WTC11 (cell line): ENCODE measurements at regions not wholly inside any gene's neighbourhood (a gene's known extent, or its start where the extent isn't known, plus 50 kb on each side); places are given as distances from the start of the nearest gene placed in this dataset.

ENCODE experiments used
- ATAC-seq: fragments of 200-7000 bp; cut with Tn5 transposase; 2 replicates; pipeline ENCODE4 v1.10.0; 2021; ENCODE audit warnings: mild to moderate bottlenecking, moderate library complexity
- CTCF ChIA-PET: fragments of 300-600 bp; sonication (Branson Sonifier 250); formaldehyde crosslinking; loops from one replicate; lab custom pipeline; 2021; ENCODE audit warnings: antibody characterized with exemption; lab: Charles Lee
- POLR2A ChIA-PET: fragments of 350-600 bp; sonication (Branson Sonifier 250); formaldehyde crosslinking; loops from one replicate; lab custom pipeline; 2021; ENCODE audit warnings: antibody characterized with exemption; lab: Charles Lee
- DNase-seq: peaks from one replicate; pipeline ENCODE4 v3.0.0; 2021; ENCODE audit warnings: low spot score
- H3K27ac Mint-ChIP-seq: 2 replicates; pipeline ENCODE4 v1.8.0; 2021; ENCODE audit warnings: mixed read lengths
- H3K27me3 Mint-ChIP-seq: 2 replicates; pipeline ENCODE4 v1.8.0; 2021; ENCODE audit warnings: low read depth, mild to moderate bottlenecking, moderate library complexity, mixed read lengths
- H3K36me3 Mint-ChIP-seq: 2 replicates; pipeline ENCODE4 v1.8.0; 2021; ENCODE audit warnings: mixed read lengths
- H3K4me1 Mint-ChIP-seq: 2 replicates; pipeline ENCODE4 v1.8.0; 2022; ENCODE audit warnings: mixed read lengths
- H3K4me3 Mint-ChIP-seq: 2 replicates; pipeline ENCODE4 v1.8.0; 2021; ENCODE audit warnings: mild to moderate bottlenecking, moderate library complexity, mixed read lengths
- H3K9me3 Mint-ChIP-seq: 2 replicates; pipeline ENCODE4 v1.8.0; 2021; ENCODE audit warnings: mixed read lengths
- AR ChIP-seq: fragments of 250-450 bp; sonication (Bioruptor Pico); IDR thresholded peaks from 2 replicates; pipeline ENCODE4 v1.9.0; 2021; ENCODE audit warnings: mild to moderate bottlenecking
- ATF2 ChIP-seq: sonication (generic); formaldehyde crosslinking; IDR thresholded peaks from 2 replicates; pipeline ENCODE4 v1.8.1; 2022; ENCODE audit warnings: low read depth, missing genetic modification reagents, borderline replicate concordance
- ATF3 ChIP-seq: sonication (generic); formaldehyde crosslinking; conservative IDR thresholded peaks from 2 replicates; pipeline ENCODE4 v1.8.1; 2022; ENCODE audit warnings: mild to moderate bottlenecking, missing genetic modification reagents
- E2F5 ChIP-seq: sonication (generic); formaldehyde crosslinking; IDR thresholded peaks from 2 replicates; pipeline ENCODE4 v1.8.1; 2022; ENCODE audit warnings: mild to moderate bottlenecking, moderate library complexity, missing genetic modification reagents
- EMX1 ChIP-seq: fragments of 250-450 bp; sonication (Bioruptor Pico); IDR thresholded peaks from 2 replicates; pipeline ENCODE4 v1.8.0; 2021; ENCODE audit warnings: mild to moderate bottlenecking
- ETV6 ChIP-seq: sonication (generic); formaldehyde crosslinking; IDR thresholded peaks from 2 replicates; pipeline ENCODE4 v1.8.1; 2022; ENCODE audit warnings: mild to moderate bottlenecking, missing genetic modification reagents
- FOXK1 ChIP-seq: sonication (generic); formaldehyde crosslinking; IDR thresholded peaks from 2 replicates; pipeline ENCODE4 v1.8.0; 2022; ENCODE audit warnings: mild to moderate bottlenecking, moderate library complexity, missing genetic modification reagents
- GABPB1 ChIP-seq: sonication (generic); formaldehyde crosslinking; IDR thresholded peaks from 2 replicates; pipeline ENCODE4 v1.8.1; 2023; ENCODE audit warnings: mild to moderate bottlenecking, missing genetic modification reagents
- GTF2I ChIP-seq: fragments of 250-450 bp; sonication (Bioruptor Pico); conservative IDR thresholded peaks from 2 replicates; pipeline ENCODE4 v1.4.0; 2021; ENCODE audit warnings: mild to moderate bottlenecking
- IRF2 ChIP-seq: sonication (generic); formaldehyde crosslinking; IDR thresholded peaks from 2 replicates; pipeline ENCODE4 v1.8.0; 2022; ENCODE audit warnings: low read depth, missing genetic modification reagents, borderline replicate concordance
- OVOL2 ChIP-seq: fragments of 250-450 bp; sonication (Bioruptor Pico); IDR thresholded peaks from 2 replicates; pipeline ENCODE4 v1.9.0; 2021; ENCODE audit warnings: mild to moderate bottlenecking, borderline replicate concordance
- PREB ChIP-seq: sonication (generic); formaldehyde crosslinking; IDR thresholded peaks from 2 replicates; pipeline ENCODE4 v1.8.1; 2022; ENCODE audit warnings: mild to moderate bottlenecking, missing genetic modification reagents, moderate library complexity, borderline replicate concordance
- SOX15 ChIP-seq: fragments of 250-450 bp; sonication (Bioruptor Pico); IDR thresholded peaks from 2 replicates; pipeline ENCODE4 v1.9.0; 2021; ENCODE audit warnings: mild to moderate bottlenecking
- TEAD1 ChIP-seq: sonication (generic); formaldehyde crosslinking; IDR thresholded peaks from 2 replicates; pipeline ENCODE4 v1.8.0; 2022; ENCODE audit warnings: mild to moderate bottlenecking, missing genetic modification reagents
- USF2 ChIP-seq: sonication (generic); formaldehyde crosslinking; IDR thresholded peaks from 2 replicates; pipeline ENCODE4 v1.8.1; 2023; ENCODE audit warnings: mild to moderate bottlenecking, missing genetic modification reagents, moderate library complexity
- ZMAT4 ChIP-seq: fragments of 250-450 bp; sonication (Bioruptor Pico); IDR thresholded peaks from 2 replicates; pipeline ENCODE4 v1.9.0; 2021; ENCODE audit warnings: mild to moderate bottlenecking
- ZNF219 ChIP-seq: sonication (generic); formaldehyde crosslinking; IDR thresholded peaks from 2 replicates; pipeline ENCODE4 v1.8.0; 2023; ENCODE audit warnings: missing genetic modification reagents, mild to moderate bottlenecking, borderline replicate concordance
- ZNF396 ChIP-seq: fragments of 250-450 bp; sonication (Bioruptor Pico); IDR thresholded peaks from 2 replicates; pipeline ENCODE4 v1.8.0; 2021; ENCODE audit warnings: mild to moderate bottlenecking, moderate library complexity, borderline replicate concordance
- ZNF416 ChIP-seq: fragments of 250-450 bp; sonication (Bioruptor Pico); IDR thresholded peaks from 2 replicates; pipeline ENCODE4 v1.9.0; 2021; ENCODE audit warnings: mild to moderate bottlenecking, inconsistent platforms
- ZNF423 ChIP-seq: fragments of 250-450 bp; sonication (Bioruptor Pico); IDR thresholded peaks from 2 replicates; pipeline ENCODE4 v2.1.2; 2022; ENCODE audit warnings: mild to moderate bottlenecking, moderate library complexity
- ZNF425 ChIP-seq: fragments of 250-450 bp; sonication (Bioruptor Pico); conservative IDR thresholded peaks from 2 replicates; pipeline ENCODE4 v1.9.0; 2021; ENCODE audit warnings: mild to moderate bottlenecking
- ZNF512 ChIP-seq: sonication (generic); formaldehyde crosslinking; IDR thresholded peaks from 2 replicates; pipeline ENCODE4 v1.8.1; 2022; ENCODE audit warnings: missing genetic modification reagents, borderline replicate concordance

- no peaks in the 10 kb centered on the region for H3K36me3 Mint-ChIP-seq
- ATAC-seq (0 out of 2 replicates have a peak, but pooled peaks have one; percentile 20), DNase-seq (no peak)
- H3K9me3 Mint-ChIP-seq, result no peaks in the 10 kb centered on the region
- no peak overlapping the region for H3K27ac Mint-ChIP-seq
- no peak overlapping the region for H3K4me3 Mint-ChIP-seq
- H3K27me3 Mint-ChIP-seq, result no peaks in the 10 kb centered on the region
- H3K4me1 Mint-ChIP-seq, result peaks cover 80% of the 10 kb centered on the region
- CTCF ChIA-PET, result interaction anchor here (0.9 to 1.5 kb wide), 2 partner anchors 12 to 18 kb away, joined by 3 to 4 read pairs; no protein-coding TSS in a partner anchor
- POLR2A ChIA-PET, result no interaction called here
- TF ChIP-seq ZNF423 (CRISPR knock-in tag) (no peak), SOX15 (CRISPR knock-in tag) (no peak), EMX1 (CRISPR knock-in tag) (no peak), ETV6 (CRISPR knock-in tag) (no peak), IRF2 (CRISPR knock-in tag) (no peak), ATF2 (no peak), PREB (CRISPR knock-in tag) (no peak), ATF3 (CRISPR knock-in tag) (no peak), ZMAT4 (CRISPR knock-in tag) (no peak), GABPB1 (CRISPR knock-in tag) (no peak), AR (CRISPR knock-in tag) (no peak)
Observed at GRCh38 chr18:55763805-55764204, 175.8 kb upstream of the TCF4 start.

GRCh38 chr18:55763298-55763697, 175.3 kb upstream of the TCF4 start:
- Mint-ChIP-seq H3K36me3 (no peaks in the 10 kb centered on the region), H3K9me3 (no peaks in the 10 kb centered on the region), H3K27me3 (no peaks in the 10 kb centered on the region), H3K4me1 (peaks cover 75% of the 10 kb centered on the region), H3K27ac (no peak overlapping the region), H3K4me3 (no peak overlapping the region)
- ATAC-seq (no peak), DNase-seq (no peak)
- CTCF ChIA-PET, result interaction anchor here (0.7 to 1.2 kb wide), 2 partner anchors 441 to 529 kb away, joined by 3 read pairs; no protein-coding TSS in a partner anchor
- POLR2A ChIA-PET, result no interaction called here
- no peak for TF ChIP-seq E2F5
- no peak for TF ChIP-seq ZNF512 (CRISPR knock-in tag)
- no peak for TF ChIP-seq TEAD1
- no peak for TF ChIP-seq OVOL2 (CRISPR knock-in tag)
- TF ChIP-seq GTF2I (CRISPR knock-in tag), result no peak
- no peak for TF ChIP-seq FOXK1 (CRISPR knock-in tag)
- TF ChIP-seq ZNF396, result no peak
- TF ChIP-seq USF2 (CRISPR knock-in tag), result no peak
- TF ChIP-seq ZNF425, result no peak
- TF ChIP-seq ZNF416 (CRISPR knock-in tag), result no peak
- TF ChIP-seq ZNF219, result no peak
